WERI-Rb-1 (cell line): ENCODE measurements at regions not wholly inside any gene's neighbourhood (a gene's known extent, or its start where the extent isn't known, plus 50 kb on each side); places are given as distances from the start of the nearest gene placed in this dataset.

Source experiments
- DNase-seq: peaks from one replicate; pipeline ENCODE4 v3.0.0-alpha.2; 2020
- H3K27ac ChIP-seq: fragments of 250-450 bp; sonication (Bioruptor Pico); 2 replicates; pipeline ENCODE4 v1.5.1; 2020; ENCODE audit warnings: mild to moderate bottlenecking, moderate library complexity
- H3K27me3 ChIP-seq: fragments of 250-450 bp; sonication (Bioruptor Pico); 2 replicates; pipeline ENCODE4 v1.5.1; 2021; ENCODE audit warnings: mild to moderate bottlenecking, low read depth, moderate library complexity; ENCODE audit not compliant: insufficient read depth, severe bottlenecking
- H3K36me3 ChIP-seq: fragments of 250-450 bp; sonication (Bioruptor Pico); 2 replicates; pipeline ENCODE4 v1.5.1; 2020; ENCODE audit warnings: mild to moderate bottlenecking, moderate library complexity
- H3K4me3 ChIP-seq: 2 replicates; pipeline ENCODE4 v1.5.1; 2011; ENCODE audit warnings: low read depth, mild to moderate bottlenecking, control low read depth, low read length
- H3K9me3 ChIP-seq: fragments of 250-450 bp; sonication (Bioruptor Pico); 2 replicates; pipeline ENCODE4 v1.5.1; 2021; ENCODE audit warnings: mild to moderate bottlenecking, moderate library complexity; ENCODE audit not compliant: severe bottlenecking
- TF ChIP-seq, protein P1 (sequence below): IDR thresholded peaks from 2 replicates; pipeline ENCODE4 v1.5.1; 2011; ENCODE audit warnings: low read depth, mild to moderate bottlenecking, control low read depth, inconsistent platforms, low read length

DNA sequence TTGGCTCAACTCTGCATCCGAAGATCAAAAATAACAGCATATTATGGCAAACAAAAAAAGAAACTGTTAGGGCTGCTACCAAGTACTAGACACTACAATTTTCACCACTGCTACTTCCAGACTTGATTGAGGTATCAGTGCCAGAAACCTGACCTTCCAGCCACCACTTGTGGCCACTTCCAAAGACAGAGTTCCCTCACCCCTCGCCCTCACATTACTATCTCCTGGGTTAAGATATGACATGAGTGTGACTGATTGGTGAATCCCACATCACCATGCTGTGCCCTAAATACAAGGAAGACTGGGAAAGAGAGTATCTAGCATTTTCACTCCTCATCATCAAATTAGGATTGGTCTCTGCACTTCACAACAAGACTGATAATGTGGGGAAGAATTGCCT lies 296.1 kb upstream of the NT5C1B start:
- TF ChIP-seq, protein P1, sequence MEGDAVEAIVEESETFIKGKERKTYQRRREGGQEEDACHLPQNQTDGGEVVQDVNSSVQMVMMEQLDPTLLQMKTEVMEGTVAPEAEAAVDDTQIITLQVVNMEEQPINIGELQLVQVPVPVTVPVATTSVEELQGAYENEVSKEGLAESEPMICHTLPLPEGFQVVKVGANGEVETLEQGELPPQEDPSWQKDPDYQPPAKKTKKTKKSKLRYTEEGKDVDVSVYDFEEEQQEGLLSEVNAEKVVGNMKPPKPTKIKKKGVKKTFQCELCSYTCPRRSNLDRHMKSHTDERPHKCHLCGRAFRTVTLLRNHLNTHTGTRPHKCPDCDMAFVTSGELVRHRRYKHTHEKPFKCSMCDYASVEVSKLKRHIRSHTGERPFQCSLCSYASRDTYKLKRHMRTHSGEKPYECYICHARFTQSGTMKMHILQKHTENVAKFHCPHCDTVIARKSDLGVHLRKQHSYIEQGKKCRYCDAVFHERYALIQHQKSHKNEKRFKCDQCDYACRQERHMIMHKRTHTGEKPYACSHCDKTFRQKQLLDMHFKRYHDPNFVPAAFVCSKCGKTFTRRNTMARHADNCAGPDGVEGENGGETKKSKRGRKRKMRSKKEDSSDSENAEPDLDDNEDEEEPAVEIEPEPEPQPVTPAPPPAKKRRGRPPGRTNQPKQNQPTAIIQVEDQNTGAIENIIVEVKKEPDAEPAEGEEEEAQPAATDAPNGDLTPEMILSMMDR, result no peak
- peaks cover 28% of the 10 kb centered on the region for H3K27me3 ChIP-seq

GRCh38 chr2:18883616-18884456 lies 294.5 kb upstream of the NT5C1B start:
- H3K9me3 ChIP-seq, result no peaks in the 10 kb centered on the region
- no peaks in the 10 kb centered on the region for H3K36me3 ChIP-seq
- no peak overlapping the region for H3K4me3 ChIP-seq
- no peak overlapping the region for H3K27ac ChIP-seq
- TF ChIP-seq, protein P1, result peak; percentile 12; the same call in 1 of the 2 replicates
- peak; percentile 17 for DNase-seq
- H3K27me3 ChIP-seq, result peaks cover 27% of the 10 kb centered on the region

More for the DNA sequence above, 296.1 kb upstream of the NT5C1B start:
- Histone ChIP-seq H3K36me3 (no peaks in the 10 kb centered on the region), H3K27ac (no peak overlapping the region), H3K9me3 (no peaks in the 10 kb centered on the region), H3K4me3 (no peak overlapping the region)
- DNase-seq, result no peak

- H3K4me3 ChIP-seq, result no peak overlapping the region
- no peak for DNase-seq
- H3K36me3 ChIP-seq, result no peaks in the 10 kb centered on the region
- TF ChIP-seq, protein P1, result no peak
- no peaks in the 10 kb centered on the region for H3K9me3 ChIP-seq
- H3K27ac ChIP-seq, result no peak overlapping the region
- peaks cover 40% of the 10 kb centered on the region for H3K27me3 ChIP-seq
Observed at GRCh38 chr2:18871430-18871829, 282.1 kb upstream of the NT5C1B start.

GRCh38 chr2:18870307-18870706 lies 280.9 kb upstream of the NT5C1B start:
- Histone ChIP-seq H3K9me3 (no peaks in the 10 kb centered on the region), H3K27ac (no peak overlapping the region), H3K27me3 (peaks cover 44% of the 10 kb centered on the region), H3K4me3 (no peak overlapping the region), H3K36me3 (no peaks in the 10 kb centered on the region)
- TF ChIP-seq, protein P1, result no peak
- DNase-seq, result no peak

DNA sequence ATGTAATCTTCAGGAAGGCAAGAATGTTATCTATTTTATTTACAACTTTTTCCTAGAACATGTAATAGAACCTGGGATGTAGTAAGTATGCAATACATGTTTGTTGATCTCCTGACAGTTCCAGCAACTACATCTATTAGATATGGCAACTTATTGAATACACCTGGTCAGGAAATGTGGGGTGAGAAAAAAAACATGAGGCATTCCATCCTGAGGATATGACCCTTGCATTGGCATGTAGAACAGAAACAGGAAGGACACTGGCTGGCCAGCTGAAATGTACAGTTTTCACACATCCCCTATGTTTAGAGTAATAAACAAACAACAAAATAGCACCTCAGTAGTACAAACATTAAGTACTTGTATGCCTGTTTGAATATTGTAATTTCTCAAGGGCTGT lies 272.6 kb upstream of the NT5C1B start:
- Histone ChIP-seq H3K9me3 (no peaks in the 10 kb centered on the region), H3K4me3 (no peak overlapping the region), H3K36me3 (no peaks in the 10 kb centered on the region), H3K27me3 (peaks cover 61% of the 10 kb centered on the region), H3K27ac (no peak overlapping the region)
- TF ChIP-seq, protein P1, result no peak
- DNase-seq, result no peak
